ENCODE measurements at regions not wholly inside any gene's neighbourhood (a gene's known extent, or its start where the extent isn't known, plus 50 kb on each side); places are given as distances from the start of the nearest gene placed in this dataset.

- Histone ChIP-seq H3K4me3 (ENCODE audit: low read length in 3 of 3) (no peak overlapping the region), H3K9me3 (ENCODE audit: control insufficient read depth in 2 of 3, insufficient read depth in 1 of 3, low read length in 3 of 3) (no peaks in the 10 kb centered on the region), H3K9ac (ENCODE audit: low read length in 3 of 3) (no peak overlapping the region), H3K36me3 (ENCODE audit: control insufficient read depth in 2 of 3, insufficient read depth in 3 of 3, low read length in 3 of 3) (no peaks in the 10 kb centered on the region), H3K27me3 (ENCODE audit: control insufficient read depth, insufficient read depth, low read length) (no peaks in the 10 kb centered on the region), H3K27ac (ENCODE audit: low read depth in 2 of 2, low read length in 2 of 2) (no peak overlapping the region), H3K4me1 (ENCODE audit: control insufficient read depth in 2 of 3, insufficient read depth in 2 of 3, low read depth in 1 of 3, low read length in 3 of 3) (no peaks in the 10 kb centered on the region)
- TF ChIP-seq CTCF (IDR thresholded peaks at IDR 0.05; ENCODE audit: borderline replicate concordance, extremely low read depth, insufficient read depth): no peak
- FAIRE-seq: no peak
- intact Hi-C loops (cut with DNase I): no loop called here
- DNase-seq: no peak
Measured at GRCh38 chr10:30736685-30737232, 107.2 kb upstream of the LYZL2 start.

GRCh38 chr10:30734901-30735300 lies 105.3 kb upstream of the LYZL2 start:
- H3K4me3 ChIP-seq (ENCODE audit: low read length in 3 of 3): no peak overlapping the region
- DNase-seq (no peak), FAIRE-seq (no peak)
- H3K36me3 ChIP-seq (ENCODE audit: control insufficient read depth in 2 of 3, insufficient read depth in 3 of 3, low read length in 3 of 3): no peaks in the 10 kb centered on the region
- no peaks in the 10 kb centered on the region for H3K27me3 ChIP-seq (ENCODE audit: control insufficient read depth, insufficient read depth, low read length)
- no peaks in the 10 kb centered on the region for H3K4me1 ChIP-seq (ENCODE audit: control insufficient read depth in 2 of 3, insufficient read depth in 2 of 3, low read depth in 1 of 3, low read length in 3 of 3)
- H3K9ac ChIP-seq (ENCODE audit: low read length in 3 of 3): no peak overlapping the region
- no peaks in the 10 kb centered on the region for H3K9me3 ChIP-seq (ENCODE audit: control insufficient read depth in 2 of 3, insufficient read depth in 1 of 3, low read length in 3 of 3)
- intact Hi-C loops (cut with DNase I): no loop called here
- H3K27ac ChIP-seq (ENCODE audit: low read depth in 2 of 2, low read length in 2 of 2): no peak overlapping the region
- no peak for TF ChIP-seq CTCF (IDR thresholded peaks at IDR 0.05; ENCODE audit: borderline replicate concordance, extremely low read depth, insufficient read depth)

- no peak for FAIRE-seq
Measured at GRCh38 chr10:30732671-30733070, 103.1 kb upstream of the LYZL2 start.

More at GRCh38 chr10:30732671-30733070, 103.1 kb upstream of the LYZL2 start:
- no peak overlapping the region for H3K27ac ChIP-seq (ENCODE audit: low read depth in 2 of 2, low read length in 2 of 2)
- H3K4me1 ChIP-seq (ENCODE audit: control insufficient read depth in 2 of 3, insufficient read depth in 2 of 3, low read depth in 1 of 3, low read length in 3 of 3): no peaks in the 10 kb centered on the region
- intact Hi-C loops (cut with DNase I): no loop called here
- H3K36me3 ChIP-seq (ENCODE audit: control insufficient read depth in 2 of 3, insufficient read depth in 3 of 3, low read length in 3 of 3): no peaks in the 10 kb centered on the region
- H3K27me3 ChIP-seq (ENCODE audit: control insufficient read depth, insufficient read depth, low read length): no peaks in the 10 kb centered on the region
- H3K4me3 ChIP-seq (ENCODE audit: low read length in 3 of 3): no peak overlapping the region
- no peak for TF ChIP-seq CTCF (IDR thresholded peaks at IDR 0.05; ENCODE audit: borderline replicate concordance, extremely low read depth, insufficient read depth)
- DNase-seq: no peak
- no peaks in the 10 kb centered on the region for H3K9me3 ChIP-seq (ENCODE audit: control insufficient read depth in 2 of 3, insufficient read depth in 1 of 3, low read length in 3 of 3)
- H3K9ac ChIP-seq (ENCODE audit: low read length in 3 of 3): no peak overlapping the region

Data from kidney (tissue), 13 donors.